Trophoblast cell (in vitro differentiated cells and primary cell): ENCODE measurements at regions not wholly inside any gene's neighbourhood (a gene's known extent, or its start where the extent isn't known, plus 50 kb on each side); places are given as distances from the start of the nearest gene placed in this dataset.

Source experiments
- DNase-seq, 2 donors: peaks; one replicate each; pipeline ENCODE4 v3.0.0-alpha.2; 2016
- H2AFZ ChIP-seq: 2 replicates; pipeline ENCODE4 v1.6.1; 2013; ENCODE audit warnings: low read length, moderate library complexity, mild to moderate bottlenecking; ENCODE audit not compliant: insufficient read depth, poor library complexity
- H2AK5ac ChIP-seq: 2 replicates; pipeline ENCODE4 v1.6.1; 2013; ENCODE audit warnings: mild to moderate bottlenecking, low read length
- H2BK120ac ChIP-seq: 2 replicates; pipeline ENCODE4 v1.6.1; 2013; ENCODE audit warnings: low read length, mild to moderate bottlenecking, moderate library complexity; ENCODE audit not compliant: insufficient read depth, poor library complexity
- H2BK12ac ChIP-seq: 2 replicates; pipeline ENCODE4 v1.6.1; 2013; ENCODE audit warnings: mild to moderate bottlenecking, low read length, moderate library complexity
- H2BK5ac ChIP-seq: 2 replicates; pipeline ENCODE4 v1.6.1; 2013; ENCODE audit warnings: low read length, low read depth, moderate library complexity, mild to moderate bottlenecking; ENCODE audit not compliant: poor library complexity
- H3K14ac ChIP-seq: 2 replicates; pipeline ENCODE4 v1.6.1; 2013; ENCODE audit warnings: mild to moderate bottlenecking, low read length
- H3K18ac ChIP-seq: 2 replicates; pipeline ENCODE4 v1.6.1; 2013; ENCODE audit warnings: mild to moderate bottlenecking, low read length
- H3K23ac ChIP-seq: 2 replicates; pipeline ENCODE4 v1.6.1; 2013; ENCODE audit warnings: low read length
- H3K27ac ChIP-seq: 2 replicates; pipeline ENCODE4 v1.5.1; 2013; ENCODE audit warnings: low read depth, mild to moderate bottlenecking, inconsistent platforms, low read length, moderate library complexity
- H3K27me3 ChIP-seq: 2 replicates; pipeline ENCODE4 v1.6.1; 2013; ENCODE audit warnings: inconsistent platforms, mild to moderate bottlenecking, low read length, moderate library complexity; ENCODE audit not compliant: insufficient read depth
- H3K36me3 ChIP-seq, 2 experiments: 1 replicate in 1 of 2; 2 replicates in 1 of 2; pipeline ENCODE4 v1.6.1; 2013; ENCODE audit warnings: low read length in 2 of 2, mild to moderate bottlenecking in 2 of 2, moderate library complexity in 1 of 2; ENCODE audit not compliant: insufficient read depth in 2 of 2, control insufficient read depth in 1 of 2
- H3K4ac ChIP-seq: 2 replicates; pipeline ENCODE4 v1.6.1; 2013; ENCODE audit warnings: low read depth, mild to moderate bottlenecking, low read length, moderate library complexity
- H3K4me1 ChIP-seq, 2 experiments: 1 replicate in 1 of 2; 2 replicates in 1 of 2; pipeline ENCODE4 v1.6.1; 2013; ENCODE audit warnings: low read length in 2 of 2, mild to moderate bottlenecking in 2 of 2, moderate library complexity in 1 of 2; ENCODE audit not compliant: insufficient read depth in 2 of 2, control insufficient read depth in 1 of 2
- H3K4me2 ChIP-seq: 2 replicates; pipeline ENCODE4 v1.6.1; 2013; ENCODE audit warnings: inconsistent platforms, mild to moderate bottlenecking, low read length, moderate library complexity
- H3K4me3 ChIP-seq: 2 replicates; pipeline ENCODE4 v1.5.1; 2013; ENCODE audit warnings: mild to moderate bottlenecking, low read depth, low read length, inconsistent platforms
- H3K79me1 ChIP-seq: one replicate; pipeline ENCODE4 v1.6.1; 2013; ENCODE audit warnings: low read length
- H3K79me2 ChIP-seq: 2 replicates; pipeline ENCODE4 v1.6.1; 2013; ENCODE audit warnings: low read length, mild to moderate bottlenecking; ENCODE audit not compliant: control insufficient read depth, insufficient read depth, poor library complexity
- H3K9ac ChIP-seq: 2 replicates; pipeline ENCODE4 v1.6.1; 2013; ENCODE audit warnings: mild to moderate bottlenecking, low read length
- H3K9me3 ChIP-seq: 2 replicates; pipeline ENCODE4 v1.6.1; 2013; ENCODE audit warnings: low read depth, mild to moderate bottlenecking, control low read depth, inconsistent platforms, low read length; ENCODE audit not compliant: insufficient read depth
- H4K12ac ChIP-seq: 2 replicates; pipeline ENCODE4 v1.6.1; 2013; ENCODE audit warnings: low read depth, mild to moderate bottlenecking, low read length, moderate library complexity
- H4K8ac ChIP-seq: 2 replicates; pipeline ENCODE4 v1.6.1; 2013; ENCODE audit warnings: low read depth, mild to moderate bottlenecking, low read length, moderate library complexity
- H4K91ac ChIP-seq: one replicate; pipeline ENCODE4 v1.6.1; 2013; ENCODE audit warnings: low read depth, mild to moderate bottlenecking, low read length, moderate library complexity
- WGBS: extraction: QIAGEN DNeasy Blood & Tissue Kit; methylation state at CpG from one replicate; pipeline ENCODE4 v1.1.7; 2013; ENCODE audit warnings: missing lambda C conversion rate; ENCODE audit not compliant: insufficient read length, insufficient coverage; ENCODE audit errors: extremely low coverage; 5-methylcytosine and 5-hydroxymethylcytosine counted together

- Histone ChIP-seq H4K8ac (no peak overlapping the region), H3K4ac (no peak overlapping the region), H3K9me3 (no peaks in the 10 kb centered on the region), H3K4me1 (peaks cover 5 to 6% of the 10 kb centered on the region in 2 experiments), H3K9ac (no peak overlapping the region), H3K14ac (no peak overlapping the region), H4K12ac (no peak overlapping the region), H3K18ac (no peak overlapping the region), H2BK12ac (no peak overlapping the region), H2AFZ (no peak overlapping the region), H3K27me3 (no peaks in the 10 kb centered on the region), H3K4me2 (no peak overlapping the region), H3K4me3 (no peak overlapping the region), H3K79me1 (no peaks in the 10 kb centered on the region), H2BK120ac (no peak overlapping the region), H3K23ac (no peak overlapping the region), H3K27ac (no peak overlapping the region), H2AK5ac (no peak overlapping the region), H3K36me3 (no peaks in the 10 kb centered on the region), H4K91ac (no peak overlapping the region), H3K79me2 (no peaks in the 10 kb centered on the region), H2BK5ac (no peak overlapping the region)
- peak; percentile 90 to 95 for DNase-seq
- WGBS = no CpG with 5 or more reads among the region's 3 CpGs
Measured at GRCh38 chr15:70314018-70314354, 216.3 kb upstream of the TLE3 start.

GRCh38 chr15:70313099-70314017 lies 215.6 kb upstream of the TLE3 start:
- peak; percentile 83 to 93 for DNase-seq
- Histone ChIP-seq H3K79me1 (no peaks in the 10 kb centered on the region), H3K14ac (no peak overlapping the region), H4K8ac (no peak overlapping the region), H3K27ac (no peak overlapping the region), H2BK120ac (no peak overlapping the region), H3K4ac (no peak overlapping the region), H4K12ac (no peak overlapping the region), H3K23ac (no peak overlapping the region), H2BK5ac (no peak overlapping the region), H2AFZ (no peak overlapping the region), H3K18ac (no peak overlapping the region), H3K9ac (no peak overlapping the region), H3K9me3 (no peaks in the 10 kb centered on the region), H3K36me3 (no peaks in the 10 kb centered on the region), H3K4me2 (no peak overlapping the region), H3K4me1 (peaks cover 8% of the 10 kb centered on the region in 2 experiments), H3K4me3 (no peak overlapping the region), H3K79me2 (no peaks in the 10 kb centered on the region), H4K91ac (no peak overlapping the region), H2AK5ac (no peak overlapping the region), H2BK12ac (no peak overlapping the region), H3K27me3 (no peaks in the 10 kb centered on the region)
- WGBS = no CpG with 5 or more reads among the region's 9 CpGs

- Histone ChIP-seq H4K91ac (no peak overlapping the region), H3K79me1 (no peaks in the 10 kb centered on the region), H3K36me3 (no peaks in the 10 kb centered on the region), H3K9me3 (no peaks in the 10 kb centered on the region), H3K18ac (no peak overlapping the region), H3K14ac (no peak overlapping the region), H3K4me3 (no peak overlapping the region), H2AK5ac (no peak overlapping the region), H2BK5ac (no peak overlapping the region), H4K8ac (no peak overlapping the region), H3K79me2 (no peaks in the 10 kb centered on the region), H3K27ac (no peak overlapping the region), H3K4me2 (no peak overlapping the region), H3K9ac (no peak overlapping the region), H3K4ac (no peak overlapping the region), H3K23ac (no peak overlapping the region), H3K27me3 (no peaks in the 10 kb centered on the region), H2BK120ac (no peak overlapping the region), H2BK12ac (no peak overlapping the region), H3K4me1 (peaks cover 10% of the 10 kb centered on the region in 2 experiments), H4K12ac (no peak overlapping the region), H2AFZ (no peak overlapping the region)
- peak; percentile 20 to 72 for DNase-seq
- WGBS = no CpG with 5 or more reads among the region's 1 CpG
Measured at GRCh38 chr15:70311821-70312220, 214.1 kb upstream of the TLE3 start.

- H3K4me1 ChIP-seq = peaks cover 10% of the 10 kb centered on the region in 2 experiments
- H3K4ac ChIP-seq = no peak overlapping the region
- H3K36me3 ChIP-seq = no peaks in the 10 kb centered on the region
- H4K91ac ChIP-seq = no peak overlapping the region
- DNase-seq = no peak
- H3K9me3 ChIP-seq = no peaks in the 10 kb centered on the region
- H3K27ac ChIP-seq = no peak overlapping the region
- no peak overlapping the region for H2AK5ac ChIP-seq
- no peaks in the 10 kb centered on the region for H3K79me2 ChIP-seq
- H2BK5ac ChIP-seq = no peak overlapping the region
- H3K14ac ChIP-seq = no peak overlapping the region
- H4K12ac ChIP-seq = no peak overlapping the region
- H4K8ac ChIP-seq = no peak overlapping the region
- H3K23ac ChIP-seq = no peak overlapping the region
- no peak overlapping the region for H3K18ac ChIP-seq
- H2BK120ac ChIP-seq = no peak overlapping the region
- H3K79me1 ChIP-seq = no peaks in the 10 kb centered on the region
- H3K9ac ChIP-seq = no peak overlapping the region
- H3K4me2 ChIP-seq = no peak overlapping the region
- WGBS = no CpG with 5 or more reads among the region's 4 CpGs
- no peak overlapping the region for H2AFZ ChIP-seq
- H2BK12ac ChIP-seq = no peak overlapping the region
- H3K4me3 ChIP-seq = no peak overlapping the region
- no peaks in the 10 kb centered on the region for H3K27me3 ChIP-seq
Measured at GRCh38 chr15:70309716-70310115, 212.0 kb upstream of the TLE3 start.
